Frontal cortex (tissue), 3 donors: ENCODE measurements at regions not wholly inside any gene's neighbourhood (a gene's known extent, or its start where the extent isn't known, plus 50 kb on each side); places are given as distances from the start of the nearest gene placed in this dataset.
A peak's percentile ranks its signal among the peaks of the same experiment; 100 is the strongest.

ENCODE experiments used
- DNase-seq, 2 donors: peaks; one replicate each; pipeline ENCODE4 v3.0.0; 2012; ENCODE audit warnings: low spot score in 2 of 2
- FAIRE-seq: peaks from 2 replicates; lab custom pipeline; 2012; peaks lifted over from hg19 to GRCh38; lab: Jason Lieb, UNC
- donor health status: control.
- donor health status: control.
- donor health status: control.

DNA sequence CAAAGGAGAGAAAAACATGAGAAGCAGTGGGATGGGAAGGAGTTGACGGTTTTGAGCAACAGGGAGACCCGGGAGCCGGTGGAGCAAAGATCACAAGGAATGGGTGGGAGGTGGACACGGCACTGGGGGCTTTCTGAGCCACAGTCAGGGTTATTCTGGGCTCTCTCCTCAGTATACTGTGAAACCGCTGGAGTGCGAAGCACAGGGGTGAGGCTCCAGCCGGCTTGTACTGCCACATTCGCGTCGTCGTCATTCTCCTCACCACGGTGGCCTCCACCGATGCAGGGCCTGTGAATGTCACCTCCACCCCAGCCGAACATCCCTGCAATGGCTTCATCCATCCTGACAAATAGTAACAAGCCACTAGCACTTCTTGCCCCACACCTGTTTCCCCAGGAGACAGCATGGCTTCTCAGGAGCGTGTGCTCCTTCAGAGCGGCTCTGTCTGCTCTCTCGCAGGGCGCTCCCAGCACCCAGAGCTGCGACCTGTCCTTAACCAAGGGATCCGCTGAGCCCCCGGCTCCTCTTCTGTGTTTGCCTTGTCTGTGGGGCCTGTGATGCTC, 1165.3 kb downstream of the TBC1D22A start:
- DNase-seq: no peak
- FAIRE-seq: no peak

DNA sequence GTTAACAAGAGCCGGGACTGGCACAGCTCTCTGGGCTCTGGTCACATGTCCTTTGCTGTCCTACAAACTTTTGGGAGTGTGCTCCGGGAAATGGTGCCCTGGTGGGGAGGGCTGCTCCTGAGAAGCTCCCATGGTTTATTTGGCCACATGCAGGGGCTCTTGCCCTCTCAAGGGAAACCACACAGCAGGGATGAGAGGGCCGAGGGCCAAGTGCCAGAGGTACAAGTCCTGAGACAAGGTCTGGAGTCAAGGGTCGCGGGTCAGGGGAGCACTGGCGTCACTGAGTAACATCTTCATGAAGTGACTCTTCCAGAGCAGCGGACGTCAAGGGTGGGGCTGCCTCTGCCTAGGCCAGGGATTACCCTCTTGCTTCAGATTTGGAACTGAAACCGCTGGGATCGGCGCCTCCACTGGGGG, 1160.6 kb downstream of the TBC1D22A start:
- DNase-seq: no peak
- no peak for FAIRE-seq

GRCh38 chr22:47921906-47922305, 1159.5 kb downstream of the TBC1D22A start:
- FAIRE-seq (no peak), DNase-seq (no peak)

DNA sequence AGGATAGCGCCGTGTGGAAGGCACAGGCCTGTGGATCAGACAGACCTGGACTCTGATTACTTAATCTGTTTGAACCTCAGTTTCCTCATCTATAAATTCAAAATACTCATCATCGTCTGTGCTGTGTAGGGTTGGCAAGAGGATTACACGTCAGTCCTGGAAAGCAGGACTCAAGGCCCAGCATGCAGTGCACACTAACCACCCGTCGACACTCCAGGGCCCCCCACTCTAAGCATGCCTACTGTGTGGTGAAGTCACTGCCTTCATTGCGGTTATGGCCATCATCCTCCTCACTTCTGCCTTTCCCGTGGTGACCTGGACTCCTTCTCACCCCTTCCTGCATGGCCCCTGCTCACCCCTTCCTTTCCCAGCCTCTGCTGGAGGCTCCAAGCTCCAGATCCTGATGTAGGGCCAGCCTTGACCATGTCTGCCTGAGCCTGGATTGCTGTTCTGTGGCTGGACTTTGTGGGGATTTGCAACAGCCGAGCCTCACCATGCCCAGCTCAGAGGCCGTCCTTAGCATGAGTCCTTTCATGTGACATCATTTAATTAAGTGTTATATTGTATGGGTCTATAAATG, 1158.0 kb downstream of the TBC1D22A start:
- no peak for FAIRE-seq

DNA sequence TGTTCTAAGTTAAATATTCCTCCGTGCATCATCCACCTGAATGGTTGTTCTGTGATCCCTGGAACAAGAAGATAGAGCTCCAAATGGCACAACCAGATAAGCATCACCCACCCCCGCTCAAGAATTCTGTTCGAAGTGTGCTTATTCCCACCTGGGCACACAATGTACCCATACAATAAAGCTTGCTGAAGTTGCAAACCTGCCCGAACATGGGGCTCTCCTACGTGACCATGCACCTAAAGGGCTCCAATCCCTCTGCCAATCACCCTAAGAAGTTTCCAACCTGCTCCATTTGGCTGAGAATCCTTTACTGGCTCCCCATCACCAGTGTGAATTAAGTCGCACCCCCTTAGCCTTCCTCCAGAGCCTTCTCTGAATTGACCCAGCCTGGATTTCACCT, 1157.4 kb downstream of the TBC1D22A start:
- no peak for FAIRE-seq

More for the DNA sequence above, 1158.0 kb downstream of the TBC1D22A start:
- no peak for DNase-seq

GRCh38 chr22:47919001-47919441, 1156.6 kb downstream of the TBC1D22A start:
- DNase-seq (peak in 1 of 2 donors; percentile 27), FAIRE-seq (no peak)

More for the DNA sequence above, 1157.4 kb downstream of the TBC1D22A start:
- DNase-seq: no peak

- no peak for FAIRE-seq
- DNase-seq: no peak
These were observed 1155.9 kb downstream of the TBC1D22A start for GRCh38 chr22:47918276-47918921.

GRCh38 chr22:47914481-47915097, 1152.1 kb downstream of the TBC1D22A start:
- FAIRE-seq (no peak), DNase-seq (no peak)

DNA sequence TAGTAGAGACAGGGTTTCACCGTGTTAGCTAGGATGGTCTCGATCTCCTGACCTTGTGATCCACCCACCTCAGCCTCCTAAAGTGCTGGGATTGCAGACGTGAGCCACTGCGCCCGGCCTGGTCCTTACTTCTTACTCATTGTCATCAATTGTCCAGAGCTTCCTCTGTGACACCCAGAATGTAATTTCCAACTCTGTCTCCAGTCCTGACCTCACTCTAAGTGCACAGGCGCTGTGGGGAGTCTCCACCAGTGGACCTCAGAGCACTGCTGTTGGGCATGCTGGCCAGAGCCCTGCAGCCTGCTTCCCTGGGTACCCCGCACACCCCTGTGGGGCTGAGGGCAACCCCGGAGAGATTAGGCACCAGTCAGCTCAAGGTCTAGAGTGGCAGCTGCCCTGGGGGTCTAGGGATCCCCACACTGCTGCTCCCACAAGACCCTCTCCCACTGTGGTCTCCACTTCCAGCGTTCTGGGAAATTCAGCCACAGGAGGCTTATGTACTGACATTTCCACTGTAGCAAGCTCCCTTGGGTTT, 1140.3 kb downstream of the TBC1D22A start:
- FAIRE-seq: no peak
- DNase-seq: no peak

- no peak for DNase-seq
- no peak for FAIRE-seq
These were observed 1139.5 kb downstream of the TBC1D22A start for GRCh38 chr22:47901911-47902310.

GRCh38 chr22:47899894-47900293, 1137.4 kb downstream of the TBC1D22A start:
- DNase-seq (no peak), FAIRE-seq (no peak)

DNA sequence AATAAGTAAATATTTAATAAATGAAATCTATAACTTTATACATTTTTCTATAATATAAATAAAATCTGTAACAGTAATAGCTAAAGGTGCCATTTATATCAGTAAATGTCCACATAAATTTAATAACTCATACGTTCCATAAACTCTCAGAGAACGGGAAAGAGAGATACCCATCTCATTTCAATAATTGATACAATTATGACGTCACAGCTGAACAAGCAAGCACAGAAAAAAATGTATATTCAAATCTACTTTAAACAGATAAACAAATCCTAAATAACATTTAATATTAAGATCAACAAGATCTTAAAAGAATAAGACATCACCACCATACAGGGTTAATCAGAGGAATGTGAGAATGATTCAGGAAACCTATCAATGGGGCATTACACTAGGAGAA, 1136.5 kb downstream of the TBC1D22A start:
- FAIRE-seq (no peak), DNase-seq (no peak)

DNA sequence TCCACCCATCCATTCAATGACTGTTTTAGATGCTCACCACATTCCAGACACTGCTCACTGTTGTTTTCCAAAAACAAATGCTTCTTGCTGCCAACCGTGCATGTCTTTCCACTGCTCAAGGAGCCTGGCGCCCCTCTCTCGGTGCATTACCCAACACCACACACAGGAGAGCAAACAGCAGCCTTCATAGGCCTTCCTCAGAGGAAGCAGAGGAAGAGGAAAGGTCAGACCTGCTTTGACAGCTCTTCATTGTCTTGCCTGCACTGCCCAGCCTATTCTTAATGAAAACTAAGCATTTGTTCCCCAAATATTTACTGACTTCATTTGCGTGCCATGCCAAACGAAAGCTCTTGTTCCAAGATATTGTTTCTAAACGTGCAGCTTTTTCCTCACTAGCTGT, 1129.2 kb downstream of the TBC1D22A start:
- FAIRE-seq: no peak

DNA sequence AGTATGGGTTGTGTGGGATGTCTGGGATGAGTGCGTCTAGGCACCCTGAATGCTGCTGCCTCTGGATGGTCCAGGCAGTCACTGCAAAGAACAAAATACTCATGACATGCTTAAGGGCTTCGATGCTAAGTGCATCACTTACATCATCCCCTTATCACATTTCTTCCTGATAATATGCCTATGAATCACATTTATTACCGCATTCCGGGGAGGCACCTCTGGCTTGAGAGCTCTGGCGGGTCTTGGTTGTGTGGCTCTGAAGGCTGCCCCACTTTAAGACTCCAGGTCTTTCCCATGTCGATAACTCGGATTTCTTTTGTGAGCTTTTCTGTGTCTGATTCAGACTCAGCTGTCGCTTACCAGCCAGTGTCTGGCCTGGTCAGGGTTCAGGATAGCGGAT, 1126.4 kb downstream of the TBC1D22A start:
- FAIRE-seq (no peak), DNase-seq (no peak)

More for the DNA sequence above, 1129.2 kb downstream of the TBC1D22A start:
- no peak for DNase-seq

- no peak for DNase-seq
- no peak for FAIRE-seq
These were observed 1122.3 kb downstream of the TBC1D22A start for GRCh38 chr22:47884775-47885174.

DNA sequence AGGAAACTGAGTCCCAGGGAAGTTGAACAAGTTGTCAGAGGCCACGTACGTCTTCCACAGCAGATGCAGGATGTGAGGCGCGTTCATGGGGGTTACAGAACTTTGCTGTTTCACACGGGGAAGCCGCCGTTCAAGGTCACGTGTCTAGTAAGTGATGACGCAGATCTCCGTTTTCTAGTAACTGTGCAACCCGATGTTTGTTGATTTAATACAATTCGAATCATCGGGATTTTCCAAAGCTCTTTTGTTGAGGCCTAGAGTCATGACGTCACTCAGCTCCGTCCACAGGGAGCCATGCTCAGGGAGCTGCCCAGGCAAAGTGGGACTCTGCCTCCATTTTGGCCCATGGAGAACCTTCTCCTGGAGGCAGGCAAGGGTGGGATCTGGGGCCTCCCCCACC, 1121.8 kb downstream of the TBC1D22A start:
- DNase-seq (no peak), FAIRE-seq (no peak)

DNA sequence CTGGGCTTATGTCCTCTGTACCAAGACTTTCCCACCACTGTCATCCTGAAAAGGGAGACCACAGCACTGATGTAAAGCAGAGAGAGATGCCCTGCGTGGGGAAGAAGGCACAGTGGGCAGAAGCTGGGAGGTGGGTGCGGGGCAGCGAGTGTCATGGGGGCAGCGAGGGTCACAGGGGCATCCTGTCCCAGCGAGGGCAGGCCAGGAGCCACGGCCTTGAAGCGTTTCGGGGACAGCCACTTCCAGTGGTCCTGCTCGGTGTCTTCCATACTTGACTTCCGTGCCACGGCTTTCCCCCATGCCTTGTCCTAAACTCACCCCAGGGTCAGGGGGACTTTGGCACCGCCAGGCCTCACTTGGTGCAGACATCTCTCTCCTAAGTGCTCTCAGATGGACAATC, 1121.3 kb downstream of the TBC1D22A start:
- no peak for FAIRE-seq
- DNase-seq: no peak

GRCh38 chr22:47879346-47879745, 1116.9 kb downstream of the TBC1D22A start:
- no peak for DNase-seq
- FAIRE-seq: no peak

DNA sequence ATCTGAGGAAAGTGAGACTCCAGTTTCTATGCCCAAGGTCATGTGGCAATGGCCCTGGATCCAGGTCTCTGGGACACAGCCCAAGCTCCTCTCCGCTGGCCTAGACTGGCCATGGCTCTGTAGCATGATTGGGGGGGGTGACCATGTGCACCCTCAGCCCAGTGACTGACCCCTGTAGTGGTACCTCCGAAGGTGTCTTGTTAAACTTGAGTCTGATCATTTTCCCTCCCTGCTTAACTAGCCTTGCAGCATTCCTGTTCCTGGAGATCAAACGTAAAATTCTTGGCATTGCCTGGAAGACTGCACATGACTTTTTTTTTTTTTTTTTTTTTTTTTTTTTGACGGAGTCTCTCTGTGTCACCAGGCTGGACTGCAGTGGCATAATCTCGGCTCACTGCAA, 1116.0 kb downstream of the TBC1D22A start:
- DNase-seq (no peak), FAIRE-seq (no peak)

GRCh38 chr22:47872761-47873535, 1110.5 kb downstream of the TBC1D22A start:
- DNase-seq (no peak), FAIRE-seq (no peak)
